Neural crest cell (in vitro differentiated cells): ENCODE measurements at regions not wholly inside any gene's neighbourhood (a gene's known extent, or its start where the extent isn't known, plus 50 kb on each side); places are given as distances from the start of the nearest gene placed in this dataset.
"Not testable (repeated sequence)": the region's sequence is repeated elsewhere in the genome, so short reads cannot be mapped to it uniquely, and the experiment has no call there.

Source experiments
- DNase-seq: peaks from one replicate; pipeline ENCODE4 v3.0.0; 2021; ENCODE audit warnings: low read depth, mixed read lengths, low spot score
- H3K27ac Mint-ChIP-seq: one replicate; pipeline ENCODE4 v1.8.0; 2021; ENCODE audit warnings: mild to moderate bottlenecking, mixed read lengths; ENCODE audit not compliant: unreplicated experiment
- H3K27me3 Mint-ChIP-seq: 2 replicates; pipeline ENCODE4 v1.8.0; 2021; ENCODE audit warnings: low read depth, mild to moderate bottlenecking, mixed read lengths
- H3K36me3 Mint-ChIP-seq: 2 replicates; pipeline ENCODE4 v1.8.0; 2021; ENCODE audit warnings: low read depth, mild to moderate bottlenecking, mixed read lengths
- H3K4me1 Mint-ChIP-seq: 2 replicates; pipeline ENCODE4 v1.8.0; 2021; ENCODE audit warnings: mixed read lengths
- H3K4me3 Mint-ChIP-seq: one replicate; pipeline ENCODE4 v1.8.0; 2021; ENCODE audit warnings: mild to moderate bottlenecking, mixed read lengths
- H3K9me3 Mint-ChIP-seq: 2 replicates; pipeline ENCODE4 v1.8.0; 2021; ENCODE audit warnings: mixed read lengths
- TF ChIP-seq, protein P1 (sequence below): fragments of 200-600 bp; sonication (generic); conservative IDR thresholded peaks from 2 replicates; pipeline ENCODE4 v1.5.0; 2021; ENCODE audit warnings: antibody characterized with exemption, mild to moderate bottlenecking

DNA sequence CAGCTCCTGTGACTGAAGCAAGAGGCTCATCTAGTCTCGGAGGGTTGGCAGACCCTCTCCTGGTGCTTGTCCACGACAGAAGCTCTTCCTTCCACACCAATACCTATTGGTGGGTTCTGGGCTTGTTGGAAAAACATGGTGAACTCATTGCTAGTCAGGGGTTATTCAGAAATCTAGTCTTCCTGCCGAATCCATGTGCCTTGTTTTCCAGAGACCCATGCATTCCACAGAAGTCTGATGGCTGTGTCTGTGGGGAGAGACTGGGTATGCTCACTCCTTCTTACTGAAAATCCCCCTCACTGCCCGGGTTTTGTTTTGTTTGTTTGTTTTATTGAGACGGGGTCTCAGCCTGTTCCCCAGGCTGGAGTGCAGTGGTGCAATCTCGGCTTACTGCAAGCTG, 138.3 kb downstream of the DNAJB6 start:
- no peak for DNase-seq
- H3K36me3 Mint-ChIP-seq: peaks cover 20% of the 10 kb centered on the region

DNA sequence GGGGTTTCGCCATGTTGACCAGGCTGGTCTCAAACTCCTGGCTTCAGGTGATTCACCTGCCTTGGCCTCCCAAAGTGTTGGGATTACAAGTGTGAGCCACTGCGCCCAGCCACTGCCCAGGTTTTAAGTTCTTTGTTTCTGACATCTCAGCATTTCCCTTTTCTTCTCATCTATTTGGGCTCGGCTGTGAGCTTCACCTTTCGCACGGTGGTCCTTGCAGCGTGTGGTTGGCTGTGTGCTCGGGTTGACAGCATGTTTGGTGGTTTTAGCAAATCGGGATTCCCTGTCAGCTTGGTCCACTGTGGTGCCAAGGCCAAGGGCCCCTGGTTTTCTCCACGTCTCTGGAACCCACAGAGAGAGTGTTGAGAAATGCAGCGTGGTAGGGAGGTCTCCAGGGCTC, 138.8 kb downstream of the DNAJB6 start:
- Mint-ChIP-seq H3K9me3 (peaks cover 13% of the 10 kb centered on the region), H3K27me3 (no peaks in the 10 kb centered on the region), H3K4me1 (peaks cover 8% of the 10 kb centered on the region), H3K4me3 (no peak overlapping the region), H3K36me3 (peaks cover 20% of the 10 kb centered on the region), H3K27ac (no peak overlapping the region)
- DNase-seq: no peak
- TF ChIP-seq, protein P1, sequence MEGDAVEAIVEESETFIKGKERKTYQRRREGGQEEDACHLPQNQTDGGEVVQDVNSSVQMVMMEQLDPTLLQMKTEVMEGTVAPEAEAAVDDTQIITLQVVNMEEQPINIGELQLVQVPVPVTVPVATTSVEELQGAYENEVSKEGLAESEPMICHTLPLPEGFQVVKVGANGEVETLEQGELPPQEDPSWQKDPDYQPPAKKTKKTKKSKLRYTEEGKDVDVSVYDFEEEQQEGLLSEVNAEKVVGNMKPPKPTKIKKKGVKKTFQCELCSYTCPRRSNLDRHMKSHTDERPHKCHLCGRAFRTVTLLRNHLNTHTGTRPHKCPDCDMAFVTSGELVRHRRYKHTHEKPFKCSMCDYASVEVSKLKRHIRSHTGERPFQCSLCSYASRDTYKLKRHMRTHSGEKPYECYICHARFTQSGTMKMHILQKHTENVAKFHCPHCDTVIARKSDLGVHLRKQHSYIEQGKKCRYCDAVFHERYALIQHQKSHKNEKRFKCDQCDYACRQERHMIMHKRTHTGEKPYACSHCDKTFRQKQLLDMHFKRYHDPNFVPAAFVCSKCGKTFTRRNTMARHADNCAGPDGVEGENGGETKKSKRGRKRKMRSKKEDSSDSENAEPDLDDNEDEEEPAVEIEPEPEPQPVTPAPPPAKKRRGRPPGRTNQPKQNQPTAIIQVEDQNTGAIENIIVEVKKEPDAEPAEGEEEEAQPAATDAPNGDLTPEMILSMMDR: no peak

More for the DNA sequence above, 138.3 kb downstream of the DNAJB6 start:
- H3K9me3 Mint-ChIP-seq: peaks cover 13% of the 10 kb centered on the region
- H3K27me3 Mint-ChIP-seq: no peaks in the 10 kb centered on the region
- no peak overlapping the region for H3K4me3 Mint-ChIP-seq
- TF ChIP-seq, protein P1: no peak
- peaks cover 8% of the 10 kb centered on the region for H3K4me1 Mint-ChIP-seq
- H3K27ac Mint-ChIP-seq: no peak overlapping the region

DNA sequence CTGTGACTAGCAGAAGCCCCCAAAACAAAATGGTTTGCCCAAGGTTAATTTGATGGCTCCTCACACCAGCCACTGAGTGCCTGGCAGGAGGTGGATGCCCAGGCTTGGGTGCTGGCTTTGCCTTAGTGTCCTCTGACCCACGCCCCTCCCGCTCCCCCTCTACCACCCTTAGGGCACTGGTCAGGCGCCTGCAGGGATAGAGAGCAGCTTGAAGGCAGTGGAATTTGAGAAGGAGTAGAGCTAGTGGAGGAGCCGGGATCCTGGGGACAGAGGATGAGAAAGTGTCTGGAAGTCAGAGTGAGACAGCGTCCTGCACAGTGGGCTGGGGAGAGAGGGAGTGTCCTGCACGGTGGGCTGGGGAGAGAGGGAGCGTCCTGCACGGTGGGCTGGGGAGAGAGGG, 139.4 kb downstream of the DNAJB6 start:
- H3K4me3 Mint-ChIP-seq: no peak overlapping the region
- no peak overlapping the region for H3K27ac Mint-ChIP-seq
- H3K36me3 Mint-ChIP-seq: peaks cover 18% of the 10 kb centered on the region
- TF ChIP-seq, protein P1: no peak
- no peak for DNase-seq
- H3K27me3 Mint-ChIP-seq: no peaks in the 10 kb centered on the region
- peaks cover 13% of the 10 kb centered on the region for H3K9me3 Mint-ChIP-seq
- H3K4me1 Mint-ChIP-seq: peaks cover 8% of the 10 kb centered on the region

DNA sequence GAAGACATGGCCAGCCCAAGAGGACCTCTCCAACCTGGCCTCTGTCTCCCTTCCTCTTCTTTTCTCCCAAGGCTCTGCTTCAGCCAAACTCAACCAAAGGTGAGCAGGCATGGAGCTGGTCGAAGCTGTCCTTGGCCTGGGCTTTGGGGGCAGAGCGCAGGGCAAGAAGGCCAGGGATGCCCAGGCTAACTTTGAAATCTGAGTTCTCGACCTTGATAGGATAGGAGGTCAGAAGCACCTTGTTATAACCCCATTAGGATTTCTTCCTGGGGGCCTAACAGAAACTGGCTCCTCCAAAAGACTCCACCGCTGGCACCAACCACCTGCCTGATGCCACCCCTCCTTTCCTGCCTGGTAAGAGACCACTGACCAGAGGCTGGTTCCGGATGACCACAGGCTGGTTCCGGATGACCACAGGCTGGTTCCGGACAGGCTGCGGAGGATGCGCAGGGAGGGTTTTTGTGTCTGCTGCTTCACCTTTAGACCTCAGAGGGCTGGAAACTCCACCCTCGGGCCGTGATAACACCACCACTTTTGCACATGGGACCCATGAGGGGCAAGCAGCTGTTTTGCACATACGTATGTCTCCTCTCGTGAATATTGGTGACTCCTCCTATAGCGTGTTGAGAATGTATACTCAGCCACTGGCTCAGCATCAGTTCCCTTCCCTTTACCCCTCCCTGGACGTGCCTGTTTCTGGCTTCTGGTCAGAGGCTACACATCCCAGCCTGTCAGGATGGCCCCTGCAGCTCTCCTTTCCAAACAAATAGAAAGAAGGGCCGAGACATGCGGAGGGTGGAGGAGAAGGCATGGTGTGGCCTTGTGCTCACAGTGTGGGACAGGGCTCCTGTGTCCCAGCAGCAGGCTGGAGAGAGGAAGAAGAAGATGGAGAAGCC, 140.1 kb downstream of the DNAJB6 start:
- DNase-seq: no peak
- Mint-ChIP-seq H3K4me3 (no peak overlapping the region), H3K9me3 (peaks cover 13% of the 10 kb centered on the region), H3K36me3 (peaks cover 16% of the 10 kb centered on the region), H3K27ac (no peak overlapping the region), H3K27me3 (no peaks in the 10 kb centered on the region), H3K4me1 (peaks cover 8% of the 10 kb centered on the region)
- TF ChIP-seq, protein P1: no peak

DNA sequence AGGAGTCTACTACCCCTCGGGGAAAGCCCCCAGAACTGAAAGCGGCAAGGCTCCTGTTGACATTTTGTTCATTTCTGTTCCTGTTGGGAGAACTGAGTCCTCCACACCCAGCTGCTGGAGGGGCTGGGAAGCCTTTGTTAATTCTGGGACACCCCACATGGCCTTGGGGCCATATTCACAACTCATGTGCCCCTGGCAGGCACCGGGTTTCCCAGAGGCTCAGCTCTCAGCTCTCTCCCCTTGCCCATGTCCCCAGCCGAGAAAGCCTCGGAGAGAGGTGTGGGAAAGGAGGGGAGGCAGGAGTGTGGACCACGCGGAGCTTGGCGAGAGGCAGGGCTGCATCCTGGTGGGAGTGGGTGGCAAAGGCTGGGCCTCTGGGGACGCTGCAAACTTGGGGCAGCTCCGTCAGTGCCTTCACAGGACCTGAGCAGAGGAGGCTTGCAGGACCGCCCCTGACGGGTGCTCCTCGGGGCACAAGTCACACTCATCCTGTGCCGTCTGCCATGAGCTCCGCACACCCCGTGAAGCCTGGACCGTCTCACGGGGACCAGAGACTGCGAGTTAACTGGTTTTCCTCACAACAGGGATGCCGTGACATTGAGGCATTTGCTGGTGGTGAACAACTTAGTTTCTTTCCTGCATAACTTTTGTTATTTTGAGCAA, 140.9 kb downstream of the DNAJB6 start:
- Mint-ChIP-seq H3K4me1 (peaks cover 8% of the 10 kb centered on the region), H3K36me3 (peaks cover 14% of the 10 kb centered on the region), H3K4me3 (no peak overlapping the region), H3K9me3 (peaks cover 12% of the 10 kb centered on the region), H3K27me3 (no peaks in the 10 kb centered on the region), H3K27ac (no peak overlapping the region)
- TF ChIP-seq, protein P1: no peak
- no peak for DNase-seq

DNA sequence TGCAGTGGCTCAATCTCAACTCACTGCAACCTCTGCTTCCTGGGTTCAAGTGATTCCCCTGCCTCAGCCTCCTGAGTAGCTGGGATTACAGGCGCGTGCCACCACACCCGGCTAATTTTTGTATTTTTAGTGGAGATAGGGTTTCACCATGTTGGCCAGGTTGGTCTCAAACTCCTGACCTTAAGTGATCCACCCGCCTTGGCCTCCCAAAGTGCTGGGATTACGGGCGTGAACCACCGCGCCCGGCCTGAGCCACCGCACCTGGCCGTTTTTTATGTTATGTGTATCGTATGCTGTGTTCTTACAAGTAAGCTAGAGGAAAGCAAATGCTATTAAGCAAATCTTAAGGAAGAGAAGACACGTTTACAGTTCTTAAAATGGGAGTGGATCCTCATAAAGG, 141.8 kb downstream of the DNAJB6 start:
- not testable (repeated sequence) for H3K27ac Mint-ChIP-seq, H3K27me3 Mint-ChIP-seq, H3K9me3 Mint-ChIP-seq, DNase-seq, H3K4me3 Mint-ChIP-seq, H3K36me3 Mint-ChIP-seq
- peaks cover 11% of the 10 kb centered on the region for H3K4me1 Mint-ChIP-seq
